GM18505 (cell line): ENCODE measurements at regions not wholly inside any gene's neighbourhood (a gene's known extent, or its start where the extent isn't known, plus 50 kb on each side); places are given as distances from the start of the nearest gene placed in this dataset.

ENCODE experiments used
- ATAC-seq: cut with Tn5 transposase; IDR thresholded peaks from one replicate; pipeline ENCODE4 v1.9.1; 2021; ENCODE audit not compliant: unreplicated experiment
- POLR2A ChIP-seq: IDR thresholded peaks from 4 replicates; pipeline ENCODE4 v1.6.1; 2011; ENCODE audit warnings: borderline replicate concordance; ENCODE audit not compliant: insufficient read depth, insufficient read length; ENCODE audit errors: extremely low read depth

- ATAC-seq: peak; percentile 77
Measured at GRCh38 chr1:90579212-90579802, 137.8 kb downstream of the BARHL2 start.

DNA sequence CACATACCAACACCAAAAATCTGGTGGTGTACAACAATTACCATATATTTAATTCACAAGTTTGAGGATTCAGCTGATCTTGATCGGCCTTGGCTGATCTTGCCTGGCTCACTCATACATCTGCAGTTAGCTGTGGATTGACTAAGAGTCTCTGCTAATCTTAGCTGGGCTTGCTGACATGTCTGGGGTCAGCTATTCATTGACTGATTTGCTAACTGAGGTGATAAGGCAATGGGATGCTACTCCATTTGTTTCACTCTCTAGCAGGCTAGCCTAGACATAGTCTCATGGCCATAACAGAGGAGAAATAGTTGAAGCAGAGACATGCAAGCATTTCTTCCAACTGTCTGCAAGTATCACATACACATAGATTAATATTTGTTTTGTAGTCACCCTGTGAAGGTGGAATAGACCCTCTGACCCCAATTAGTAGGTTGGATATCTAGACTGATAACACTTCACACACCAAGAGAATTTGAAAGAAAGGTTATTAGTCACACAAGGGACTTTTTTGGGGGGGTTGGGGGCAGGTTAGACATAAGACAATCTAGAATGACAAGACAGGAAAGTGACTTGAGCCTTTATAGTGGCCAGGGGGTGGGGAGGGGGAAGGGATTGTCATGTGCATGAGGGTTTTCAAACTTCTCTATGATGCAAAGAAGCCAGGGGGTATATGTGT is 142.3 kb downstream of the BARHL2 start:
- no peak for ATAC-seq
- TF ChIP-seq POLR2A: no peak

More at GRCh38 chr1:90579212-90579802, 137.8 kb downstream of the BARHL2 start:
- TF ChIP-seq POLR2A: no peak

DNA sequence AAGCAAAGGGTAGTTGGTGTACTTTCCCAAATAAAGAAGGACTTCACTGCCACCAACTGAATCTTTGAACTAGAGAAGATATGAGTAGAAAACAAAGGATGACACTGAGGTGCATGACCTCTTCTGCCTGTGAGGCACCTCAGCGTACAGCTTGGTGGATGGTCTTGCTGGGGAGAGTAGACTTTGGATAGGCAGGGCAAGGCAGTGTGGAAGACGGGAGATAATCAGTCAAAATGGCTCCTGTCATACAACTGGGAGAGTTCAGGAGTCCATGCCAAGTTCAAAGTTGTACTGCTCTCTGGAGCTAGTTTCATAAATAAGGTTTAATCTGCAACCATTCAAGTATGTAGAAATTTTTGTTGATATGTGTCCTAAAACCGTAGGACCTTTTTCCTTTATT is 143.4 kb downstream of the BARHL2 start:
- no peak for ATAC-seq
- TF ChIP-seq POLR2A: no peak

- ATAC-seq: no peak
- TF ChIP-seq POLR2A: no peak
Measured at GRCh38 chr1:90572446-90572845, 144.7 kb downstream of the BARHL2 start.

DNA sequence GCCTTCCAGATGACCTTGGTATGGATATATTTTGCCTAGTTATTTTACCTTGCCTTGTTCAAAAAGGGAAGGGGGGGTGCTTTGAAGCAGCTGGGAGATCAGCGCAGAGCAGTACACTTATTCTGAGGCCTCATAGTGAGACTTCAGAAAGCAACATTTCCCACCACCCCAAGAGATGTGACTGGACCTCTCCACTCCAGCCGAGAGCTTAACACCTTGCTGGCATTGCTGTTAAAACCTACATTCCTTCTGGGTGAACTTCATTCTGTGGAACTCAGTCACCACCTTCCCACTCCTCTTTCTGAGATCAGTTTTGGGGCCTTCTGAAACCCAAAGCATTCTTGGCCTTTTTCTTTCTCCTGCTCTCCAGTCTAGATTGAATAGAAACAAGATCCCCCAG is 148.7 kb downstream of the BARHL2 start:
- no peak for ATAC-seq
- no peak for TF ChIP-seq POLR2A

DNA sequence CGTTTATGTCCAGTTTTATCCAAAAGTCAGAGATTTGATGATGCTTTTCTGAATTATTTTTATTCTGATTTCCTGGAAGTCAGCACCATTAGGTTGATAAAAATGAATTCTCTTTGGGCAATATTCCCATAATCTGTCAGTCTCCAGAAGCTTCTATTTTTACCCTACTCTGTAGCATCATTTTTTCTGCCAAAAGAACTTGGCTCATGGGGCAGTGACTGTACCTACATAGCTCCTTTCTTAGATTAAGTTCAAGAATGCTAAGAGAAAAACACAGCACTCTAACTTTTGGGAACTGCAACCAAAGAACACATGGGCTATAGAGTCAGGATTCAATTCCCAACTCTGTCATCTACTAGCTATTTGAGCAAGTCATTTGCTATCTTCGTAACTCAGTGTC is 152.9 kb downstream of the BARHL2 start:
- TF ChIP-seq POLR2A: no peak
- no peak for ATAC-seq

DNA sequence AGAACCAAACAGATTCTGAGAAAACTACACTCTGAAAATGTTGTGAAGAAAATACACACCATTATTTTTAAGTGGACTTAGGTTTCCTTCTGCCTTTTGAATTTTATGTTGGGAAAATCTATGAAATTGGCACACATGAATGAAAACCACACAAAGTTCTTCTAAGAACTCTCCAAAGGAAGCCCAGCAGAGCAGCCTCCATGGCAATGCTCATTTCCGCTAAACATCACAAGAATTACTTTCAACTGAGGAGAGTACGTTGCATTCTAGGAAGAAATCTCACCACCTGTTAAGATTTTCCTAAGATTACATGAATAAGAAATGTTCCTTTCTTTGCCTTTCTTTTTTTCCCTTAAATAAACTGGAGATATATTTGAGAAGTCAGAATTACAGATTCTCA is 154.2 kb downstream of the BARHL2 start:
- TF ChIP-seq POLR2A: no peak
- ATAC-seq: no peak

GRCh38 chr1:90561911-90562310 is 155.2 kb downstream of the BARHL2 start:
- no peak for TF ChIP-seq POLR2A
- ATAC-seq: no peak

GRCh38 chr1:90561103-90561783 is 155.9 kb downstream of the BARHL2 start:
- TF ChIP-seq POLR2A: no peak
- no peak for ATAC-seq

- no peak for ATAC-seq
Measured at GRCh38 chr1:90558754-90559378, 158.2 kb downstream of the BARHL2 start.

DNA sequence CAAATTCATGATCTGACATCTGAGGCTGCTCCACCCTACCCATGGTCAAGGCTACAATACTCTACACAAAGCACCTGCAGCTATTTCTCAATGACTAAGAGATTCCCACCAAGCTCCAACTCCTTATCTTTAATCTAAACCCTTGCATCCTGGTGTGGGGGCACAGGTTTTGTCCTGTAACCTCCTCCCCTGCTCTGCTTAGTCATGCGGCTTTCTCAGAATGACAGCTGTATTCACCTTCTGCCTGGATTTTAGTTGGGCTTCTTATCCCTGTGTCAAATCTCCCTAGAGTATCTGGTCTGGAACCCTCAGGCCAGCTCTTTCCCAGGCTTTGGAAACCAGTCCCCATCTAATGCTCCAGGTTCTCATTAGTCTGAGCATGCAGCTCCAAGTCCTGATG is 159.0 kb downstream of the BARHL2 start:
- no peak for TF ChIP-seq POLR2A
- no peak for ATAC-seq

More at GRCh38 chr1:90558754-90559378, 158.2 kb downstream of the BARHL2 start:
- TF ChIP-seq POLR2A: no peak

GRCh38 chr1:90557706-90558105 is 159.4 kb downstream of the BARHL2 start:
- no peak for ATAC-seq
- no peak for TF ChIP-seq POLR2A

DNA sequence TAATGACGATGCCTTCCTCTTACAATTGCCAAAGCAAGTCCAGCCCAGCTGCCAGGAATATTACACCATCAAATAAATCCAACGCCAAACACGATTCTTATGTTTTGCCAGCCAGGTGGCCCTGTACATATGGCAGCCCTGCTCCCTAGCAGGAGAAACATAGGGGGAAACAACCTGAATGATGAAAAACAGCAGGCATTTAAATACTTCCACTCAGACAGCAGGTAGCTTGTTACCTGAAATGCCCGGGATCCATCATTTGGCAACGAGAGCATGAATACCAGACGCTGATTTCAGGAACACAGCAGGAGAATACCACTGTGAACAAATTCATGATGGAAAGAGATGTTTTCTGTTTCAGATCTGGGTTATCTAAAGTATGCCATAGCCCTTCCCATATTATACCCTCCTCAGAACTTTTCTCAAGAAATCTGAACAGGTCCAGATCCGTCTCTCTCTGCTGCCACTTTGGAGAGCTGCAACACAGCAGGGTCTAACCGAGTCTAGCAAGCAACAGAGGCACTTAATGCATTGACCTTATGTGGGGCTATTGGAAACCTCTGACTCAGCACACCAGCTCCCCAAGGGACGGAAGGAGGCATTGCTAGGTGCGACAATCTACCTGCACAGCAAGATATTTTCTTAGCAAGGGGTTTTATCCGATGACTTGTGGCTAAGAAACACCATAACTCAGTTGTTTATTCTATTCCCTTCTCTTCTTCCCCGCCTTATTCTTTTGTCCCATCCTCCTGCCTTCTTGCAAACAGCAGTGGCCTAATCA is 166.3 kb downstream of the BARHL2 start:
- no peak for TF ChIP-seq POLR2A
- ATAC-seq: no peak

DNA sequence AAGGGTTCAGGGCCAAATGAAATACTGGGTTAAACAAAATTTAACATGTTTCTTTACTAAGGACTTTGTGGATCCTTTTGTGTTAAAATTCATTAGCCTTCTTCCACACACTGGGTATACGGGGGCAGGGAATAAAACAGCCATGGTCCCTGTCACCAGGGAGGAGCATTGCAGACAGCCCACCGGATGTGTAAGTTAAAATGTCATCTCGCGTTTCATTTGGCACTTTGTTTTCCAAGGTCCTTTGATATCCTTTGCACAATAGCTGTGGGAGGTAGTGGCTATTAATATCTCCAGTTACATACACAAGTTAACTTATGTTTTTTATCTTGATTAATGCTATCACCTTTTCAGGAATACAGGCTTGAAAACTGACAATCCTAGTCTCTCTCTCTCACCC is 172.7 kb downstream of the BARHL2 start:
- TF ChIP-seq POLR2A: no peak

More for the DNA sequence above, 172.7 kb downstream of the BARHL2 start:
- no peak for ATAC-seq
